Sigmoid colon (tissue), 6 donors: ENCODE measurements at regions not wholly inside any gene's neighbourhood (a gene's known extent, or its start where the extent isn't known, plus 50 kb on each side); places are given as distances from the start of the nearest gene placed in this dataset.

ENCODE experiments used
- DNase-seq: peaks from one replicate; pipeline ENCODE4 v3.0.0-alpha.2; 2019
- H3K27ac ChIP-seq, 4 donors: fragments of 200-600 bp; sonication (generic); one replicate each; pipeline ENCODE4 v1.5.1; 2016 to 2019; ENCODE audit warnings: mild to moderate bottlenecking in 1 of 4
- H3K27me3 ChIP-seq, 3 donors: fragments of 200-600 bp; sonication (generic); one replicate each; pipeline ENCODE4 v1.5.1; 2019; ENCODE audit warnings: mild to moderate bottlenecking in 1 of 3
- H3K36me3 ChIP-seq, 4 donors: fragments of 200-600 bp; sonication (generic); one replicate each; pipeline ENCODE4 v1.5.1; 2016 to 2019
- H3K4me1 ChIP-seq, 4 donors: fragments of 200-600 bp; sonication (generic); one replicate each; pipeline ENCODE4 v1.5.1; 2017 to 2019
- H3K4me3 ChIP-seq, 4 donors: fragments of 200-600 bp; sonication (generic); one replicate each; pipeline ENCODE4 v1.5.1; 2017 to 2019; ENCODE audit warnings: mild to moderate bottlenecking in 2 of 4, moderate library complexity in 1 of 4
- H3K9me3 ChIP-seq, 4 donors: fragments of 200-600 bp in 3 of 4; sonication (generic) in 3 of 4; one replicate each; pipeline versions ENCODE4 v1.5.1 to v1.6.1; 2013 to 2019
- CTCF ChIP-seq, 4 experiments: fragments of 450-650 bp in 3 of 4; fragments of 200-600 bp in 1 of 4; IDR thresholded peaks; one replicate each; pipeline ENCODE4 v1.5.1; 2016 to 2019; ENCODE audit warnings: antibody characterized with exemption in 4 of 4, mild to moderate bottlenecking in 3 of 4, moderate library complexity in 2 of 4
- EP300 ChIP-seq, 4 donors: sonication (generic); formaldehyde crosslinking; IDR thresholded peaks; one replicate each; pipeline ENCODE4 v1.6.1; 2017; ENCODE audit warnings: antibody characterized with exemption in 4 of 4
- POLR2A ChIP-seq, 2 donors: fragments of 450-650 bp; IDR thresholded peaks; one replicate each; pipeline ENCODE4 v1.6.1; 2016; ENCODE audit warnings: antibody characterized with exemption in 2 of 2, mild to moderate bottlenecking in 2 of 2, moderate library complexity in 2 of 2
- POLR2AphosphoS5 ChIP-seq, 4 donors: sonication (generic); formaldehyde crosslinking; IDR thresholded peaks; one replicate each; pipeline ENCODE4 v1.6.1; 2017; ENCODE audit warnings: antibody characterized with exemption in 4 of 4
- WGBS, 2 donors: extraction: QIAGEN DNeasy Blood & Tissue Kit; methylation state at CpG; one replicate each; pipeline ENCODE4 v1.1.7; 2013; 5-methylcytosine and 5-hydroxymethylcytosine counted together
- intact Hi-C: fragments of 100-400 bp; cut with DNase I; formaldehyde crosslinking; loops from one replicate; pipeline ENCODE4 v1.15.1; 2023
- donor health status: healthy with polysubstance abuse.
- donor health status: healthy.

GRCh38 chr4:142961866-142962265, 115.8 kb upstream of the INPP4B start:
- DNase-seq, result no peak
- no peak overlapping the region for H3K4me3 ChIP-seq
- TF ChIP-seq POLR2AphosphoS5 (IDR thresholded peaks at IDR 0.05) (peak in 2 of 4 donors; percentile 44 to 45), EP300 (IDR thresholded peaks at IDR 0.05) (peak in 2 of 4 donors; percentile 69 to 85), CTCF (IDR thresholded peaks at IDR 0.05) (no peak)
- H3K4me1 ChIP-seq, result peaks cover 0 to 32% (median 22%) of the 10 kb centered on the region in 4 donors
- intact Hi-C loops, result no loop called here
- no peaks in the 10 kb centered on the region for H3K36me3 ChIP-seq
- no peaks in the 10 kb centered on the region for H3K27me3 ChIP-seq
- H3K9me3 ChIP-seq, result no peaks in the 10 kb centered on the region
- WGBS, 2 donors, result 0 to 5% methylated on average over 1 of the region's 1 CpG
- peak overlapping the region; percentile 34 to 73 (median 68) for H3K27ac ChIP-seq

- H3K27ac ChIP-seq, result peak overlapping the region in 3 of 4 donors; percentile 55 to 61 (median 60)
- intact Hi-C loops, result no loop called here
- peaks cover 0 to 15% (median 9%) of the 10 kb centered on the region in 4 donors for H3K4me1 ChIP-seq
- DNase-seq, result peak; percentile 70
- no peaks in the 10 kb centered on the region for H3K27me3 ChIP-seq
- H3K36me3 ChIP-seq, result no peaks in the 10 kb centered on the region
- H3K4me3 ChIP-seq, result no peak overlapping the region
- H3K9me3 ChIP-seq, result no peaks in the 10 kb centered on the region
- TF ChIP-seq POLR2AphosphoS5 (IDR thresholded peaks at IDR 0.05) (peak in 3 of 4 donors; percentile 29 to 51 (median 34)), POLR2A (IDR thresholded peaks at IDR 0.05) (no peak), EP300 (IDR thresholded peaks at IDR 0.05) (no peak), CTCF (IDR thresholded peaks at IDR 0.05) (no peak)
Measured at GRCh38 chr4:142974328-142974727, 128.2 kb upstream of the INPP4B start.

- Histone ChIP-seq H3K27me3 (no peaks in the 10 kb centered on the region), H3K4me1 (peaks cover 0 to 15% (median 9%) of the 10 kb centered on the region in 4 donors), H3K27ac (no peak overlapping the region), H3K36me3 (no peaks in the 10 kb centered on the region), H3K9me3 (no peaks in the 10 kb centered on the region), H3K4me3 (no peak overlapping the region)
- intact Hi-C loops, result no loop called here
- no peak for DNase-seq
- no peak for TF ChIP-seq EP300 (IDR thresholded peaks at IDR 0.05)
- TF ChIP-seq POLR2A (IDR thresholded peaks at IDR 0.05), result no peak
- TF ChIP-seq CTCF (IDR thresholded peaks at IDR 0.05), result no peak
- TF ChIP-seq POLR2AphosphoS5 (IDR thresholded peaks at IDR 0.05), result no peak
- 43 to 46% methylated on average over 1 of the region's 1 CpG for WGBS, 2 donors
Measured at GRCh38 chr4:142975618-142976017, 129.5 kb upstream of the INPP4B start.

- Histone ChIP-seq H3K27me3 (no peaks in the 10 kb centered on the region), H3K36me3 (no peaks in the 10 kb centered on the region), H3K9me3 (no peaks in the 10 kb centered on the region), H3K4me1 (peaks cover 0 to 15% (median 9%) of the 10 kb centered on the region in 4 donors), H3K4me3 (no peak overlapping the region), H3K27ac (no peak overlapping the region)
- WGBS, 2 donors, result 70 to 88% methylated on average over 3 of the region's 3 CpGs
- no peak for DNase-seq
- no peak for TF ChIP-seq EP300 (IDR thresholded peaks at IDR 0.05)
- intact Hi-C loops, result no loop called here
Measured at GRCh38 chr4:142976482-142976881, 130.4 kb upstream of the INPP4B start.

GRCh38 chr4:142977182-142977581, 131.1 kb upstream of the INPP4B start:
- Histone ChIP-seq H3K4me1 (peaks cover 0 to 15% (median 9%) of the 10 kb centered on the region in 4 donors), H3K9me3 (no peaks in the 10 kb centered on the region), H3K4me3 (no peak overlapping the region), H3K27ac (no peak overlapping the region), H3K36me3 (no peaks in the 10 kb centered on the region), H3K27me3 (no peaks in the 10 kb centered on the region)
- 90 to 97% methylated on average over 1 of the region's 1 CpG for WGBS, 2 donors
- TF ChIP-seq POLR2AphosphoS5 (IDR thresholded peaks at IDR 0.05) (no peak), EP300 (IDR thresholded peaks at IDR 0.05) (no peak), POLR2A (IDR thresholded peaks at IDR 0.05) (no peak), CTCF (IDR thresholded peaks at IDR 0.05) (no peak)
- DNase-seq, result no peak
- intact Hi-C loops, result no loop called here
